ENCODE measurements at regions not wholly inside any gene's neighbourhood (a gene's known extent, or its start where the extent isn't known, plus 50 kb on each side); places are given as distances from the start of the nearest gene placed in this dataset.
"Not testable (repeated sequence)": the region's sequence is repeated elsewhere in the genome, so short reads cannot be mapped to it uniquely, and the experiment has no call there.

DNA sequence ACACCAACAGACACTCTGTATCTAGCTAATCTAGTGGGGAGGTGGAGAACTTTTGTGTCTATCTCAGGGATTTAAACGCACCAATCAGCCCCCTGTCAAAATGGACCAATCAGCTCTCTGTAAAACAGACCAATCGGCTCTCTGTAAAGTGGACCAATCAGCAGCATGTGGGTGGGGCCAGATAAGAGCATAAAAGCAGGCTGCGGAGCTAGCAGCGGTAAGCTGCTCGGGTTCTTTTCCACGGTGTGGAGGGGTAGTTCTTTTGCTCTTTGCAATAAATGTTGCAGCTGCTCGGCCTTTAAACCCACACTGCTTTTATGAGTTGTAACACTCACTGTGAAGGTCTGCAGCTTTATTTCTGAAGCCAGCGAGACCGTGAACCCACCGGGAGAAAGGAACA, 51.3 kb upstream of the FOXI3 start:
- H3K4me1 Mint-ChIP-seq = no peaks in the 10 kb centered on the region
- 98 to 100% methylated on average over 6 to 10 of the region's 10 CpGs for WGBS, 2 experiments (ENCODE audit: insufficient coverage in 1 of 2, insufficient read length in 1 of 2)
- H3K9me3 ChIP-seq (ENCODE audit: control insufficient read depth, low read length) = no peaks in the 10 kb centered on the region

DNA sequence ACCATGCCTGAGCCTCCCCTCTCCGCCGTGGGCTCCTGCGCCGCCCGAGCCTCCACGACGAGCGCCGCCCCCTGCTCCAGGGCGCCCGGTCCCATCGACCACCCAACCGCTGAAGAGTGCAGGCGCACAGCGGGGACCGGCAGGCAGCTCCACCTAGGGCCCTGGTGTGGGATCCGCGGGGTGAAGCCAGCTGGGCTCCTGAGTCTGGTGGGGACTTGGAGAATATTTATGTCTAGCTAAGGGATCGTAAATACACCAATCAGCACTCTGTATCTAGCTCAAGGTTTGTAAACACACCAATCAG, 50.8 kb upstream of the FOXI3 start:
- not testable (repeated sequence) for H3K9me3 ChIP-seq (ENCODE audit: control insufficient read depth, low read length); H3K4me1 ChIP-seq (ENCODE audit: control insufficient read depth, insufficient read depth, low read length); H3K27ac ChIP-seq (ENCODE audit: low read depth, low read length); H3K4me1 Mint-ChIP-seq; H3K27ac Mint-ChIP-seq; H3K4me3 ChIP-seq (ENCODE audit: low read length); H3K27me3 ChIP-seq (ENCODE audit: control insufficient read depth, insufficient read depth, low read length, poor library complexity, severe bottlenecking); H3K4me3 Mint-ChIP-seq; H3K36me3 ChIP-seq (ENCODE audit: control insufficient read depth, insufficient read depth, low read length); H3K9ac ChIP-seq (ENCODE audit: extremely low read depth, low read length, poor library complexity, severe bottlenecking); H3K36me3 Mint-ChIP-seq (ENCODE audit: low read depth)
- Mint-ChIP-seq H3K9me3 (peaks cover 20% of the 10 kb centered on the region), H3K27me3 (ENCODE audit: insufficient read depth) (peaks cover 55% of the 10 kb centered on the region)
- DNase-seq = peak; percentile 54
- WGBS, 2 experiments (ENCODE audit: insufficient coverage in 1 of 2, insufficient read length in 1 of 2) = 94 to 97% methylated on average over 9 to 18 of the region's 19 CpGs
- TF ChIP-seq, protein P1, sequence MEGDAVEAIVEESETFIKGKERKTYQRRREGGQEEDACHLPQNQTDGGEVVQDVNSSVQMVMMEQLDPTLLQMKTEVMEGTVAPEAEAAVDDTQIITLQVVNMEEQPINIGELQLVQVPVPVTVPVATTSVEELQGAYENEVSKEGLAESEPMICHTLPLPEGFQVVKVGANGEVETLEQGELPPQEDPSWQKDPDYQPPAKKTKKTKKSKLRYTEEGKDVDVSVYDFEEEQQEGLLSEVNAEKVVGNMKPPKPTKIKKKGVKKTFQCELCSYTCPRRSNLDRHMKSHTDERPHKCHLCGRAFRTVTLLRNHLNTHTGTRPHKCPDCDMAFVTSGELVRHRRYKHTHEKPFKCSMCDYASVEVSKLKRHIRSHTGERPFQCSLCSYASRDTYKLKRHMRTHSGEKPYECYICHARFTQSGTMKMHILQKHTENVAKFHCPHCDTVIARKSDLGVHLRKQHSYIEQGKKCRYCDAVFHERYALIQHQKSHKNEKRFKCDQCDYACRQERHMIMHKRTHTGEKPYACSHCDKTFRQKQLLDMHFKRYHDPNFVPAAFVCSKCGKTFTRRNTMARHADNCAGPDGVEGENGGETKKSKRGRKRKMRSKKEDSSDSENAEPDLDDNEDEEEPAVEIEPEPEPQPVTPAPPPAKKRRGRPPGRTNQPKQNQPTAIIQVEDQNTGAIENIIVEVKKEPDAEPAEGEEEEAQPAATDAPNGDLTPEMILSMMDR (conservative IDR thresholded peaks at IDR 0.05) = peak; percentile 29

More for the DNA sequence above, 51.3 kb upstream of the FOXI3 start:
- Histone ChIP-seq H3K4me3 (ENCODE audit: low read length) (no peak overlapping the region), H3K36me3 (ENCODE audit: control insufficient read depth, insufficient read depth, low read length) (no peaks in the 10 kb centered on the region), H3K27me3 (ENCODE audit: control insufficient read depth, insufficient read depth, low read length, poor library complexity, severe bottlenecking) (peaks cover 4% of the 10 kb centered on the region), H3K27ac (ENCODE audit: low read depth, low read length) (no peak overlapping the region), H3K9ac (ENCODE audit: extremely low read depth, low read length, poor library complexity, severe bottlenecking) (no peak overlapping the region), H3K4me1 (ENCODE audit: control insufficient read depth, insufficient read depth, low read length) (no peaks in the 10 kb centered on the region)
- H3K4me3 Mint-ChIP-seq = no peak overlapping the region
- H3K36me3 Mint-ChIP-seq (ENCODE audit: low read depth) = no peaks in the 10 kb centered on the region
- no peak for DNase-seq
- H3K27me3 Mint-ChIP-seq (ENCODE audit: insufficient read depth) = peaks cover 57% of the 10 kb centered on the region
- H3K9me3 Mint-ChIP-seq = peaks cover 20% of the 10 kb centered on the region
- no peak overlapping the region for H3K27ac Mint-ChIP-seq
- TF ChIP-seq, protein P1 (conservative IDR thresholded peaks at IDR 0.05) = no peak
